Suprapubic skin (tissue), 4 donors: ENCODE measurements at regions not wholly inside any gene's neighbourhood (a gene's known extent, or its start where the extent isn't known, plus 50 kb on each side); places are given as distances from the start of the nearest gene placed in this dataset.
A peak's percentile ranks its signal among the peaks of the same experiment; 100 is the strongest.

Experiments used
- DNase-seq, 2 donors: peaks; one replicate each; pipeline ENCODE4 v3.0.0-alpha.2; 2019; ENCODE audit warnings: low spot score in 2 of 2
- H3K27ac ChIP-seq: fragments of 200-600 bp; sonication (generic); one replicate; pipeline ENCODE4 v1.5.1; 2019
- H3K27me3 ChIP-seq: fragments of 200-600 bp; sonication (generic); one replicate; pipeline ENCODE4 v1.5.1; 2019
- H3K36me3 ChIP-seq: fragments of 200-600 bp; sonication (generic); one replicate; pipeline ENCODE4 v1.5.1; 2019
- H3K4me1 ChIP-seq: fragments of 200-600 bp; sonication (generic); one replicate; pipeline ENCODE4 v1.5.1; 2019
- H3K4me3 ChIP-seq: fragments of 200-600 bp; sonication (generic); one replicate; pipeline ENCODE4 v1.5.1; 2019; ENCODE audit warnings: mild to moderate bottlenecking
- H3K9me3 ChIP-seq: fragments of 200-600 bp; sonication (generic); one replicate; pipeline ENCODE4 v1.5.1; 2019
- EP300 ChIP-seq: sonication (generic); formaldehyde crosslinking; IDR thresholded peaks from one replicate; pipeline ENCODE4 v1.6.1; 2017; ENCODE audit warnings: antibody characterized with exemption
- POLR2A ChIP-seq, 2 donors: fragments of 450-650 bp; IDR thresholded peaks; one replicate each; pipeline ENCODE4 v1.6.1; 2017; ENCODE audit warnings: antibody characterized with exemption in 2 of 2, mild to moderate bottlenecking in 2 of 2, moderate library complexity in 2 of 2
- POLR2AphosphoS5 ChIP-seq, 3 donors: sonication (generic); formaldehyde crosslinking; IDR thresholded peaks; one replicate each; pipeline ENCODE4 v1.6.1; 2017; ENCODE audit warnings: antibody characterized with exemption in 3 of 3
- WGBS: methylation state at CpG from one replicate; pipeline ENCODE4 v1.1.5; 2018; 5-methylcytosine and 5-hydroxymethylcytosine counted together
- TF ChIP-seq, protein P1 (sequence below), 2 donors: fragments of 200-600 bp in 1 of 2; fragments of 450-650 bp in 1 of 2; sonication (generic) in 1 of 2; IDR thresholded peaks; one replicate each; pipeline ENCODE4 v1.5.1; 2016 to 2019; ENCODE audit warnings: antibody characterized with exemption in 2 of 2, mild to moderate bottlenecking in 1 of 2, moderate library complexity in 1 of 2

DNA sequence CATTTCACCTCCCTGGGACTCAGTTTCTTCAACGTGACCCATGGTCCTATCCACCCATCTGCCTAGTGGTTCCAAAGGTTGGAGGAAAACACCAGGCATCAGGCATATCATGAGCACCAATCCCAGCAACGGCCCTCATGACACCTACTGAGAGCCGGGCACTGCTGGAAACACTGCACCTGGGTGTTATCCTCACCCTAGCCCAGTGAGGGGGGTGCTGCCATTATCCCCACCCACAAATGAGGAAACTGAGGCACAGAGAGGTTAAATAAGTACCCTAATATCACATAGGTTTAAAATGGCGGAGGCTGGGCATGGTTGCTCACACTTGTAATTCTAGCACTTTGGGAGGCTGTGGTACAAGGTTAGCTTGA lies 206.9 kb downstream of the MATN1 start:
- peaks cover under 1% of the 10 kb centered on the region for H3K4me1 ChIP-seq
- H3K27me3 ChIP-seq = no peaks in the 10 kb centered on the region
- no peak for TF ChIP-seq EP300
- TF ChIP-seq POLR2A (IDR thresholded peaks at IDR 0.05) = no peak
- TF ChIP-seq POLR2AphosphoS5 (IDR thresholded peaks at IDR 0.05) = no peak
- TF ChIP-seq, protein P1, sequence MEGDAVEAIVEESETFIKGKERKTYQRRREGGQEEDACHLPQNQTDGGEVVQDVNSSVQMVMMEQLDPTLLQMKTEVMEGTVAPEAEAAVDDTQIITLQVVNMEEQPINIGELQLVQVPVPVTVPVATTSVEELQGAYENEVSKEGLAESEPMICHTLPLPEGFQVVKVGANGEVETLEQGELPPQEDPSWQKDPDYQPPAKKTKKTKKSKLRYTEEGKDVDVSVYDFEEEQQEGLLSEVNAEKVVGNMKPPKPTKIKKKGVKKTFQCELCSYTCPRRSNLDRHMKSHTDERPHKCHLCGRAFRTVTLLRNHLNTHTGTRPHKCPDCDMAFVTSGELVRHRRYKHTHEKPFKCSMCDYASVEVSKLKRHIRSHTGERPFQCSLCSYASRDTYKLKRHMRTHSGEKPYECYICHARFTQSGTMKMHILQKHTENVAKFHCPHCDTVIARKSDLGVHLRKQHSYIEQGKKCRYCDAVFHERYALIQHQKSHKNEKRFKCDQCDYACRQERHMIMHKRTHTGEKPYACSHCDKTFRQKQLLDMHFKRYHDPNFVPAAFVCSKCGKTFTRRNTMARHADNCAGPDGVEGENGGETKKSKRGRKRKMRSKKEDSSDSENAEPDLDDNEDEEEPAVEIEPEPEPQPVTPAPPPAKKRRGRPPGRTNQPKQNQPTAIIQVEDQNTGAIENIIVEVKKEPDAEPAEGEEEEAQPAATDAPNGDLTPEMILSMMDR (IDR thresholded peaks at IDR 0.05) = no peak
- no peak overlapping the region for H3K27ac ChIP-seq
- H3K36me3 ChIP-seq = no peaks in the 10 kb centered on the region
- H3K4me3 ChIP-seq = no peak overlapping the region
- 88% methylated on average over 4 of the region's 4 CpGs for WGBS
- DNase-seq = peak in 1 of 2 donors; percentile 66
- no peaks in the 10 kb centered on the region for H3K9me3 ChIP-seq

DNA sequence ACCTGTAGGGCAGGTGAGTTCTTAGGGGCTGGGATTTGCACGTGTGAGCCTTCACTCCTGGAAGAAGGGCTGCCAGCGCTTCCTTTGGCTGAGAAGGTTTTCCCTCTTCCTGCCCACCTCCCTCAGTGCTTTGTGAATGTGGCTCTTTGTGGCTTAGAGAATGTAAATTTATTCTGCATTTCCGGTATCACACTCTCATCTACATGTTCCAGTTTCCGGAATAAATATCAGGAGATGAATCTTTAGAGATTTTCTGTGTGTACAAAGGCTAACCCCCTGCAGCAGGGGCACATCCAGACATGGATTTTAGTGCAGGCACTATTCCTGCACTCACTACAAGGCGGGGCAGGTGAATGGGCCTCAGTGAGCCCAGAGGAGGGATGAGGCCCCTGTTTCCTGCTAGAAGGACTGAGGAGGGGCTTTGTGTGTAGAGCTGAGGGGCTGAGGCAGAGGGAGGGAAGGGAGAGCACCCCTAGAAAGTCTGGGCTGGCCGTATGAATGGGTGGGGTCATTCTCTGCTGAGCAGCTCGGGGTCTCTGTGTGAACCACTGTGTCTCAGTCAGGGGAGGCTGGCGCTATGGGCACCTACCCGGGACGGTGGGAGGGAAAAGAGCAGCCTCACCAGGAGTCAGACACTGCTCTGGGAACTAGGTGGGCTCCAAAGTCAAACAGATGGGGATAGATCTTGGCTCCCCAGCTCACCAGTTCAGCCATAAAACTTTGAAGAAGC lies 207.5 kb downstream of the MATN1 start:
- Histone ChIP-seq H3K4me3 (no peak overlapping the region), H3K36me3 (no peaks in the 10 kb centered on the region), H3K4me1 (no peaks in the 10 kb centered on the region), H3K27ac (no peak overlapping the region), H3K9me3 (no peaks in the 10 kb centered on the region), H3K27me3 (no peaks in the 10 kb centered on the region)
- DNase-seq = peak in 1 of 2 donors; percentile 60
- no peak for TF ChIP-seq POLR2AphosphoS5 (IDR thresholded peaks at IDR 0.05)
- 71% methylated on average over 10 of the region's 10 CpGs for whole genome bisulfite sequencing

DNA sequence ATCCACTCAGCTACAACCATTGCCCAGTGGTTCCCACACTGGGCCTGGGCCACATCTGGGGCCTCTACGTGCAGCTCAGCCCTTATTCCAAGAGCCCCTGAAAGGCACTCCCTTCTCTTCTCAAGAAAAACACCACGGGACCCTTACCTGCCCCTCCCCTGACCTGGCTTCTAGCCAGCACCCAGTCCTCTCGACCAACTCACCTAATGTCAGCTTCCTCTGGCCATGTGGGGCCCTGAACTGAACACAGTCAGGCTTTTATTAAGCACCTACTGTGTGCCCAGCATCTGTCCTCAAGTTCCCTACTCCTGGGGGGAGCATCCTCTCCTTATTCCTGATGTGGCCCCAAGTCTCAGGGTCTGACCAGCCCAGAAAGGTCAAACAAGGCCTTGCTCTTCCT lies 208.4 kb downstream of the MATN1 start:
- Histone ChIP-seq H3K4me1 (no peaks in the 10 kb centered on the region), H3K27me3 (no peaks in the 10 kb centered on the region), H3K27ac (no peak overlapping the region), H3K4me3 (no peak overlapping the region), H3K36me3 (no peaks in the 10 kb centered on the region), H3K9me3 (no peaks in the 10 kb centered on the region)
- DNase-seq = peak; percentile 39 to 45
- 74% methylated on average over 3 of the region's 3 CpGs for WGBS
- TF ChIP-seq, protein P1 (IDR thresholded peaks at IDR 0.05) = no peak
- no peak for TF ChIP-seq POLR2AphosphoS5 (IDR thresholded peaks at IDR 0.05)
- TF ChIP-seq POLR2A (IDR thresholded peaks at IDR 0.05) = no peak
- TF ChIP-seq EP300 = no peak

DNA sequence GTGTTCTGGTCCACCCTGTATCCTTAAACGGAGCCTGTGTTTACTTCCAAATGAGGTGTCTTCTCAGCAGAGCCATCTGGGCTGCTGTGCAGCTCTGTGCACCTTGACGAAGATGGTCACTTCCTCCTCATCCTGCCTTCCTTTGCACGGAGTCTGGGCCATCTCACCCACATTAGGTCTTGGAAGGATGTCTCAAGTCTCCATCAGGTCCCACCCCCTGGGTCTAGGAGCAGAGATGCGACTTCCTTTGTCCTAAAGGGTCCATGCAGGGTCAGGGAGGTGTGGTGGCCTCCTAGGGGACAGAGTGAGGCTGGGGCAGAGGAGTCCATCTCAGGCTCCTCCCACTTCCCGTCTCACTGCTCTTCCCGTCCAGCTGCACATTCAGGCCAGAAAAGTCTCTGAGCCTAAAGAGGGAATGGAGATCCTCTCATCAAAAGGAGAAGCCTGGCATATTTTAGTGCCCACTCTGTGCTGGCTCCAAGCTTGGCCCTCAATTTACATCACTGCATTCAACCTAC lies 209.2 kb downstream of the MATN1 start:
- 50% methylated on average over 3 of the region's 6 CpGs for WGBS
- H3K27me3 ChIP-seq = peaks cover 4% of the 10 kb centered on the region
- TF ChIP-seq POLR2A (IDR thresholded peaks at IDR 0.05) = no peak
- no peak for TF ChIP-seq POLR2AphosphoS5 (IDR thresholded peaks at IDR 0.05)
- TF ChIP-seq, protein P1 (IDR thresholded peaks at IDR 0.05) = no peak
- no peak for TF ChIP-seq EP300
- H3K4me3 ChIP-seq = no peak overlapping the region
- H3K4me1 ChIP-seq = no peaks in the 10 kb centered on the region
- peak in 1 of 2 donors; percentile 52 for DNase-seq
- no peaks in the 10 kb centered on the region for H3K9me3 ChIP-seq
- no peak overlapping the region for H3K27ac ChIP-seq
- no peaks in the 10 kb centered on the region for H3K36me3 ChIP-seq

DNA sequence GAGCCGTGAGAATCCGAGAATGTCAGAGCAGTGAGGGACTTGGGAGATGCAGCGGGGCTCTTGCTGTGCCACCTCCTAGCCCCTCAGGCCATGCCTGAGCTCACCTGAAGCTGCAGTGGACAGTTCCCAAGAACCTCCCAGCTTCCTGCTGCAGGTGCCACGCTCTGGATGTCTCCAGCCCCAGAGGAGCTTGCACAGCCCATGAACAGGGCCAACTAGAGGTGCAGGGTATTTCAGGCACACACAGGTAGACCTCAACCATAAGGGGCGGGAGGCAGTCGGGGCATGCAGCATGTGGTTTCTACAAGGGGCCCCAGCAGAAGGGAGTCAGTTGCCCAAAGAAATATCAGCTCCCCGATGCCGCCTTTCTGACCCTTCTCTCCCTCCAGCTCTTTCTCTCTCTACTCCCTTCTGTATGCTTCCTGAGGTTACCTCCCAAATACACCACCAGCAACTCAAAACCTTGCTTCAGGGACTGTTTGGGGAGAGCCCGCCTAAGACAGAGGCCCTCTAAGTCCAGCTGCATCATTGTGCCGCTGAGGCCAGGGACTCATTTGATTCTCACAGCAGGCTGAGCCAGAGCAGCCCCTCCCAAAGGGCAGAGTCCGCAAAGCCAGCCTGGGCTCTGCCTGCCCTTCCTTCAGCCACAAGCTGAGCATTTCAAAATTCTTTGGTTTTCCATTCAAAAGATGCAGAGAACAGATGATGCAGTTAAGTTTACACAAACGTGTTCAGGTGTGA lies 209.8 kb downstream of the MATN1 start:
- no peaks in the 10 kb centered on the region for H3K9me3 ChIP-seq
- TF ChIP-seq POLR2A (IDR thresholded peaks at IDR 0.05) (no peak), EP300 (no peak), POLR2AphosphoS5 (IDR thresholded peaks at IDR 0.05) (no peak)
- TF ChIP-seq, protein P1 (IDR thresholded peaks at IDR 0.05) = no peak
- peak in 1 of 2 donors; percentile 58 for DNase-seq
- WGBS = 82% methylated on average over 9 of the region's 12 CpGs
- H3K27me3 ChIP-seq = peaks cover 8% of the 10 kb centered on the region
- H3K4me3 ChIP-seq = no peak overlapping the region
- H3K27ac ChIP-seq = no peak overlapping the region
- no peaks in the 10 kb centered on the region for H3K4me1 ChIP-seq
- no peaks in the 10 kb centered on the region for H3K36me3 ChIP-seq
